ENCODE measurements at regions not wholly inside any gene's neighbourhood (a gene's known extent, or its start where the extent isn't known, plus 50 kb on each side); places are given as distances from the start of the nearest gene placed in this dataset.
"Not testable (repeated sequence)": the region's sequence is repeated elsewhere in the genome, so short reads cannot be mapped to it uniquely, and the experiment has no call there.

- Histone ChIP-seq H3K9me3 (ENCODE audit: control insufficient read depth in 5 of 5, low read length in 5 of 5) (peaks cover 0 to 3% (median 0%) of the 10 kb centered on the region in 5 donors), H3K27ac (ENCODE audit: low read depth, low read length) (no peak overlapping the region), H3K27me3 (ENCODE audit: control insufficient read depth in 5 of 5, insufficient read depth in 4 of 5, low read length in 5 of 5) (no peaks in the 10 kb centered on the region), H3K4me3 (ENCODE audit: low read depth in 1 of 5, low read length in 5 of 5) (no peak overlapping the region), H3K36me3 (ENCODE audit: control insufficient read depth in 5 of 5, insufficient read depth in 5 of 5, low read length in 5 of 5) (no peaks in the 10 kb centered on the region), H3K9ac (ENCODE audit: low read length in 5 of 5) (no peak overlapping the region), H3K4me1 (ENCODE audit: control insufficient read depth in 5 of 5, insufficient read depth in 5 of 5, low read length in 5 of 5) (no peaks in the 10 kb centered on the region)
These were observed 68.3 kb upstream of the ARL15 start for GRCh38 chr5:54378707-54379106.

GRCh38 chr5:54377339-54377738, 67.0 kb upstream of the ARL15 start:
- H3K27me3 ChIP-seq (ENCODE audit: control insufficient read depth in 5 of 5, insufficient read depth in 4 of 5, low read length in 5 of 5): not testable (repeated sequence)

GRCh38 chr5:54370982-54371381, 60.6 kb upstream of the ARL15 start:
- H3K36me3 ChIP-seq (ENCODE audit: control insufficient read depth in 5 of 5, insufficient read depth in 5 of 5, low read length in 5 of 5): no peaks in the 10 kb centered on the region

More at GRCh38 chr5:54377339-54377738, 67.0 kb upstream of the ARL15 start:
- H3K4me3 ChIP-seq (ENCODE audit: low read depth in 1 of 5, low read length in 5 of 5); H3K4me1 ChIP-seq (ENCODE audit: control insufficient read depth in 5 of 5, insufficient read depth in 5 of 5, low read length in 5 of 5); H3K9me3 ChIP-seq (ENCODE audit: control insufficient read depth in 5 of 5, low read length in 5 of 5); H3K9ac ChIP-seq (ENCODE audit: low read length in 5 of 5); H3K36me3 ChIP-seq (ENCODE audit: control insufficient read depth in 5 of 5, insufficient read depth in 5 of 5, low read length in 5 of 5); H3K27ac ChIP-seq (ENCODE audit: low read depth, low read length): not testable (repeated sequence)

GRCh38 chr5:54367844-54368243, 57.5 kb upstream of the ARL15 start:
- Histone ChIP-seq H3K9ac (ENCODE audit: low read length in 5 of 5) (no peak overlapping the region), H3K27ac (ENCODE audit: low read depth, low read length) (no peak overlapping the region), H3K4me3 (ENCODE audit: low read depth in 1 of 5, low read length in 5 of 5) (no peak overlapping the region), H3K27me3 (ENCODE audit: control insufficient read depth in 5 of 5, insufficient read depth in 4 of 5, low read length in 5 of 5) (no peaks in the 10 kb centered on the region), H3K4me1 (ENCODE audit: control insufficient read depth in 5 of 5, insufficient read depth in 5 of 5, low read length in 5 of 5) (no peaks in the 10 kb centered on the region), H3K36me3 (ENCODE audit: control insufficient read depth in 5 of 5, insufficient read depth in 5 of 5, low read length in 5 of 5) (no peaks in the 10 kb centered on the region), H3K9me3 (ENCODE audit: control insufficient read depth in 5 of 5, low read length in 5 of 5) (peaks cover 0 to 4% (median 0%) of the 10 kb centered on the region in 5 donors)

More at GRCh38 chr5:54370982-54371381, 60.6 kb upstream of the ARL15 start:
- Histone ChIP-seq H3K4me1 (ENCODE audit: control insufficient read depth in 5 of 5, insufficient read depth in 5 of 5, low read length in 5 of 5) (no peaks in the 10 kb centered on the region), H3K27me3 (ENCODE audit: control insufficient read depth in 5 of 5, insufficient read depth in 4 of 5, low read length in 5 of 5) (no peaks in the 10 kb centered on the region), H3K9me3 (ENCODE audit: control insufficient read depth in 5 of 5, low read length in 5 of 5) (peaks cover 0 to 4% (median 0%) of the 10 kb centered on the region in 5 donors), H3K9ac (ENCODE audit: low read length in 5 of 5) (no peak overlapping the region), H3K4me3 (ENCODE audit: low read depth in 1 of 5, low read length in 5 of 5) (no peak overlapping the region), H3K27ac (ENCODE audit: low read depth, low read length) (no peak overlapping the region)

GRCh38 chr5:54366707-54367106, 56.3 kb upstream of the ARL15 start:
- Histone ChIP-seq H3K9me3 (ENCODE audit: control insufficient read depth in 5 of 5, low read length in 5 of 5) (no peaks in the 10 kb centered on the region), H3K27me3 (ENCODE audit: control insufficient read depth in 5 of 5, insufficient read depth in 4 of 5, low read length in 5 of 5) (no peaks in the 10 kb centered on the region), H3K4me1 (ENCODE audit: control insufficient read depth in 5 of 5, insufficient read depth in 5 of 5, low read length in 5 of 5) (no peaks in the 10 kb centered on the region), H3K4me3 (ENCODE audit: low read depth in 1 of 5, low read length in 5 of 5) (no peak overlapping the region), H3K27ac (ENCODE audit: low read depth, low read length) (no peak overlapping the region), H3K9ac (ENCODE audit: low read length in 5 of 5) (no peak overlapping the region), H3K36me3 (ENCODE audit: control insufficient read depth in 5 of 5, insufficient read depth in 5 of 5, low read length in 5 of 5) (no peaks in the 10 kb centered on the region)

GRCh38 chr5:54363669-54364068, 53.3 kb upstream of the ARL15 start:
- no peak overlapping the region for H3K9ac ChIP-seq (ENCODE audit: low read length in 5 of 5)

GRCh38 chr5:54362992-54363625, 52.7 kb upstream of the ARL15 start:
- Histone ChIP-seq H3K27ac (ENCODE audit: low read depth, low read length) (no peak overlapping the region), H3K9me3 (ENCODE audit: control insufficient read depth in 5 of 5, low read length in 5 of 5) (no peaks in the 10 kb centered on the region), H3K9ac (ENCODE audit: low read length in 5 of 5) (no peak overlapping the region), H3K27me3 (ENCODE audit: control insufficient read depth in 5 of 5, insufficient read depth in 4 of 5, low read length in 5 of 5) (no peaks in the 10 kb centered on the region), H3K4me3 (ENCODE audit: low read depth in 1 of 5, low read length in 5 of 5) (no peak overlapping the region), H3K4me1 (ENCODE audit: control insufficient read depth in 5 of 5, insufficient read depth in 5 of 5, low read length in 5 of 5) (no peaks in the 10 kb centered on the region), H3K36me3 (ENCODE audit: control insufficient read depth in 5 of 5, insufficient read depth in 5 of 5, low read length in 5 of 5) (no peaks in the 10 kb centered on the region)

More at GRCh38 chr5:54363669-54364068, 53.3 kb upstream of the ARL15 start:
- Histone ChIP-seq H3K9me3 (ENCODE audit: control insufficient read depth in 5 of 5, low read length in 5 of 5) (no peaks in the 10 kb centered on the region), H3K27ac (ENCODE audit: low read depth, low read length) (no peak overlapping the region), H3K4me3 (ENCODE audit: low read depth in 1 of 5, low read length in 5 of 5) (no peak overlapping the region), H3K27me3 (ENCODE audit: control insufficient read depth in 5 of 5, insufficient read depth in 4 of 5, low read length in 5 of 5) (no peaks in the 10 kb centered on the region), H3K4me1 (ENCODE audit: control insufficient read depth in 5 of 5, insufficient read depth in 5 of 5, low read length in 5 of 5) (no peaks in the 10 kb centered on the region), H3K36me3 (ENCODE audit: control insufficient read depth in 5 of 5, insufficient read depth in 5 of 5, low read length in 5 of 5) (no peaks in the 10 kb centered on the region)

GRCh38 chr5:54362434-54362833, 52.1 kb upstream of the ARL15 start:
- Histone ChIP-seq H3K9ac (ENCODE audit: low read length in 5 of 5) (no peak overlapping the region), H3K36me3 (ENCODE audit: control insufficient read depth in 5 of 5, insufficient read depth in 5 of 5, low read length in 5 of 5) (no peaks in the 10 kb centered on the region), H3K4me1 (ENCODE audit: control insufficient read depth in 5 of 5, insufficient read depth in 5 of 5, low read length in 5 of 5) (no peaks in the 10 kb centered on the region), H3K27me3 (ENCODE audit: control insufficient read depth in 5 of 5, insufficient read depth in 4 of 5, low read length in 5 of 5) (no peaks in the 10 kb centered on the region), H3K9me3 (ENCODE audit: control insufficient read depth in 5 of 5, low read length in 5 of 5) (no peaks in the 10 kb centered on the region), H3K27ac (ENCODE audit: low read depth, low read length) (no peak overlapping the region), H3K4me3 (ENCODE audit: low read depth in 1 of 5, low read length in 5 of 5) (no peak overlapping the region)

GRCh38 chr5:54361691-54362411, 51.5 kb upstream of the ARL15 start:
- no peak overlapping the region for H3K27ac ChIP-seq (ENCODE audit: low read depth, low read length)
- no peak overlapping the region for H3K4me3 ChIP-seq (ENCODE audit: low read depth in 1 of 5, low read length in 5 of 5)
- no peak overlapping the region for H3K9ac ChIP-seq (ENCODE audit: low read length in 5 of 5)
- H3K36me3 ChIP-seq (ENCODE audit: control insufficient read depth in 5 of 5, insufficient read depth in 5 of 5, low read length in 5 of 5): no peaks in the 10 kb centered on the region
- H3K9me3 ChIP-seq (ENCODE audit: control insufficient read depth in 5 of 5, low read length in 5 of 5): no peaks in the 10 kb centered on the region
- no peaks in the 10 kb centered on the region for H3K4me1 ChIP-seq (ENCODE audit: control insufficient read depth in 5 of 5, insufficient read depth in 5 of 5, low read length in 5 of 5)
- H3K27me3 ChIP-seq (ENCODE audit: control insufficient read depth in 5 of 5, insufficient read depth in 4 of 5, low read length in 5 of 5): no peaks in the 10 kb centered on the region

- no peaks in the 10 kb centered on the region for H3K4me1 ChIP-seq (ENCODE audit: control insufficient read depth in 5 of 5, insufficient read depth in 5 of 5, low read length in 5 of 5)
- no peak overlapping the region for H3K27ac ChIP-seq (ENCODE audit: low read depth, low read length)
These were observed 50.7 kb upstream of the ARL15 start for GRCh38 chr5:54360925-54361662.

More at GRCh38 chr5:54360925-54361662, 50.7 kb upstream of the ARL15 start:
- Histone ChIP-seq H3K4me3 (ENCODE audit: low read depth in 1 of 5, low read length in 5 of 5) (no peak overlapping the region), H3K27me3 (ENCODE audit: control insufficient read depth in 5 of 5, insufficient read depth in 4 of 5, low read length in 5 of 5) (no peaks in the 10 kb centered on the region), H3K36me3 (ENCODE audit: control insufficient read depth in 5 of 5, insufficient read depth in 5 of 5, low read length in 5 of 5) (no peaks in the 10 kb centered on the region), H3K9me3 (ENCODE audit: control insufficient read depth in 5 of 5, low read length in 5 of 5) (no peaks in the 10 kb centered on the region), H3K9ac (ENCODE audit: low read length in 5 of 5) (no peak overlapping the region)
